Prostate gland (tissue), 2 donors: ENCODE measurements at regions not wholly inside any gene's neighbourhood (a gene's known extent, or its start where the extent isn't known, plus 50 kb on each side); places are given as distances from the start of the nearest gene placed in this dataset.

Source experiments
- POLR2A ChIP-seq: fragments of 450-650 bp; IDR thresholded peaks from one replicate; pipeline ENCODE4 v1.6.1; 2016; ENCODE audit warnings: antibody characterized with exemption, mild to moderate bottlenecking
- POLR2AphosphoS5 ChIP-seq: sonication (generic); formaldehyde crosslinking; IDR thresholded peaks from one replicate; pipeline ENCODE4 v1.6.1; 2017; ENCODE audit warnings: antibody characterized with exemption
- TF ChIP-seq, protein P1 (sequence below), 4 experiments: fragments of 200-600 bp in 2 of 4; fragments of 450-650 bp in 2 of 4; sonication (generic) in 2 of 4; IDR thresholded peaks; 1 replicate in 3 of 4; 2 replicates in 1 of 4; pipeline ENCODE4 v1.5.1; 2016 to 2019; ENCODE audit warnings: antibody characterized with exemption in 4 of 4, mild to moderate bottlenecking in 2 of 4, moderate library complexity in 2 of 4

DNA sequence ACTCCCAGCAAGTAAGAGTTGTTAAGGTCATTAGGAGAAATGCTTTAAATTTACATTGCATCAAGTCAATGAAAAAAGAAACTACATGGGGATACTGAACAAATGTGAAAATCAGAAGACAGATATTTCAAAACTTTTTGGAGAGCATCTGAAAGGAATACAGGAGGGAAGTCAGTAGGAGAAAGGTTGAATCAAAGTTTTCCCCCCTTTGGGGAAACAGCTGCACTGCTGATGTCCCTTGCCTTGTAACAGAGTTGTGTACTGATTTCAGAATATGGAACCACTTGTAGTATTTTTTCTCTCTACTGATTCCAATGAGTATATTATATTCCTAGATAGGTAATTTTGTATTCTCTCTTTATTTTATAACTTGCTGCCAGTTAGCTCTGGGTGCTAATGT lies 592.5 kb upstream of the ZEB2 start:
- TF ChIP-seq, protein P1, sequence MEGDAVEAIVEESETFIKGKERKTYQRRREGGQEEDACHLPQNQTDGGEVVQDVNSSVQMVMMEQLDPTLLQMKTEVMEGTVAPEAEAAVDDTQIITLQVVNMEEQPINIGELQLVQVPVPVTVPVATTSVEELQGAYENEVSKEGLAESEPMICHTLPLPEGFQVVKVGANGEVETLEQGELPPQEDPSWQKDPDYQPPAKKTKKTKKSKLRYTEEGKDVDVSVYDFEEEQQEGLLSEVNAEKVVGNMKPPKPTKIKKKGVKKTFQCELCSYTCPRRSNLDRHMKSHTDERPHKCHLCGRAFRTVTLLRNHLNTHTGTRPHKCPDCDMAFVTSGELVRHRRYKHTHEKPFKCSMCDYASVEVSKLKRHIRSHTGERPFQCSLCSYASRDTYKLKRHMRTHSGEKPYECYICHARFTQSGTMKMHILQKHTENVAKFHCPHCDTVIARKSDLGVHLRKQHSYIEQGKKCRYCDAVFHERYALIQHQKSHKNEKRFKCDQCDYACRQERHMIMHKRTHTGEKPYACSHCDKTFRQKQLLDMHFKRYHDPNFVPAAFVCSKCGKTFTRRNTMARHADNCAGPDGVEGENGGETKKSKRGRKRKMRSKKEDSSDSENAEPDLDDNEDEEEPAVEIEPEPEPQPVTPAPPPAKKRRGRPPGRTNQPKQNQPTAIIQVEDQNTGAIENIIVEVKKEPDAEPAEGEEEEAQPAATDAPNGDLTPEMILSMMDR (IDR thresholded peaks at IDR 0.05), result no peak
- TF ChIP-seq POLR2A, result no peak
- TF ChIP-seq POLR2AphosphoS5, result no peak
